HG03025 (cell line): ENCODE measurements at regions not wholly inside any gene's neighbourhood (a gene's known extent, or its start where the extent isn't known, plus 50 kb on each side); places are given as distances from the start of the nearest gene placed in this dataset.

Experiments used
- ATAC-seq: cut with Tn5 transposase; IDR thresholded peaks from one replicate; pipeline ENCODE4 v1.9.1; 2021; ENCODE audit warnings: mild to moderate bottlenecking, moderate library complexity; ENCODE audit not compliant: unreplicated experiment, low FRiP score

DNA sequence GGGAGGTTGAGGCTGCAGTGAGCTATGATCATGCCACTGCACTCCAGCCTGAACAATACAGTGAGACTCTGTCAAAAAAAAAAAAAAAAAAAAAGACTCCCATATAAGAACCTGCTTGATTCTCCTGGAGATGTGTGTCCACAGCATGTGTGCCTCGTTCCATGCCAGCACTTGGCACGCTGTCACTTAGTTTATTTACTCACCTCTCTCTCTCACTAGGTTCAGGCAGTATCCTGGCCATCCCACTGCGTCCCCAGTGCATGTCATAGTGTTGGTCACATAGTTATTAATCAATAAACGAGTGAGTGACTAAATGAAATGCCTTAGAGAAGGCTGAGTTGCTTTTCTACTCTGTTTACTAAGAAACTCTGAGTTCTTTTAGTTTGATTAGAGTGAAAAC, 79.1 kb upstream of the GPR12 start:
- ATAC-seq, result no peak

DNA sequence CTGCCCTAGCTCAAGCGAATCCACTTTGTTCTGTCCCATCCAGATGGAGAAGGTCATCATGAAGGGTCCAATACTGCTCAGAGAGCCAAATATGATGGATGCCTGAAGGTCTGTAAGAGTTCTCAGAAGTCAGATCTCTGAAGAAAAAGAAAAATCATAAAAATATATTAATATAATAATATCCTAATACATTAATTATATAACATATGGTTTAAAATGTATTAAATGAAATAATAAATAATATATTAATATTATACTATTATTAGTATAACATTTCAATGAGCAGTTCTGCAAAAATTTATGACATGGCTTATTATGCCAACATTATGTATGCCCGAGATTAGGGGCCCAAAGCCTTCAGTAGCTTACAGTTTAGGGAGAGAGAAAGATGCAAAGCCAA, 78.2 kb upstream of the GPR12 start:
- ATAC-seq, result no peak

- ATAC-seq, result no peak
These were observed 77.4 kb upstream of the GPR12 start for GRCh38 chr13:26837997-26838396.

GRCh38 chr13:26837102-26837501, 76.5 kb upstream of the GPR12 start:
- ATAC-seq, result no peak

- no peak for ATAC-seq
These were observed 76.0 kb upstream of the GPR12 start for GRCh38 chr13:26836626-26837025.

DNA sequence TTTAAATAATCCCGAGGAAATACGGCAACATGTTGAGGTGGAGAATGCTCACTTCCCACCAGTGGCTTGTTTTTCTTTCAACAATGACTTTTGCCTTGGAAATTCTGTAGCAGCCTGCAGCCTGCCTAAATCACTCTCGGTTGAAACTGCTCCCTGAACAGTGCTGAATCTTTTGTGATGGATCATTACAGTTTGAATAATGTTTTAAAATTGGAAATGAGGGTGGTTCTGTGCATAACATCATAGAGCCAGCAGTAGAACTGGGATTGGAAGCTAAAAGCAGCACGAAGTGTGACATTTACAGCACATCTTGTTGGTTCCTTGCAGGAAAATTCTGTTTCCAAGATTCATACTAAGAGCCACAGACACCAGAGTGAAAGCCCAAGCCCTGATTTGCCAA, 74.1 kb upstream of the GPR12 start:
- ATAC-seq, result no peak

- ATAC-seq, result no peak
These were observed 70.8 kb upstream of the GPR12 start for GRCh38 chr13:26831336-26831908.

GRCh38 chr13:26829716-26830115, 69.1 kb upstream of the GPR12 start:
- no peak for ATAC-seq

DNA sequence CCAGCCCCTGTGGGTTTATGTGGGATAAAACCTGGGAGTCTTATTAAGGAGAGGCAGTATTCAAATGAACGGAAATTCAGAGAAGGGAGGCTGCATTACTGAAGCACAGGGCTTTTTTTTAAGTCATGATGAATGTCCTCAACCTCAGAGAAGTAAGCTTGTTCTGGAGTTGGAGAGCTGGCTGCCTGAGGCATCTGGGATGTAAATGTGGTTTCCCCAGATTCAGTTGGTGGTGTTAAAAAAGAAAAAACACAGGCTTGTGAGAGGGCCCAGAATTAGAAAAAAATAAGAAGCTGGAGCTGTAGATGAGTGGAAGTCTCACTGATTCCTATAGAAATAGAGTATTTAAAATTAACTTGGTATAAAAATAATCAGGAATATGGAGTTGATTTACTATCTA, 64.0 kb upstream of the GPR12 start:
- ATAC-seq, result no peak

- ATAC-seq, result no peak
These were observed 61.6 kb upstream of the GPR12 start for GRCh38 chr13:26822146-26822545.

DNA sequence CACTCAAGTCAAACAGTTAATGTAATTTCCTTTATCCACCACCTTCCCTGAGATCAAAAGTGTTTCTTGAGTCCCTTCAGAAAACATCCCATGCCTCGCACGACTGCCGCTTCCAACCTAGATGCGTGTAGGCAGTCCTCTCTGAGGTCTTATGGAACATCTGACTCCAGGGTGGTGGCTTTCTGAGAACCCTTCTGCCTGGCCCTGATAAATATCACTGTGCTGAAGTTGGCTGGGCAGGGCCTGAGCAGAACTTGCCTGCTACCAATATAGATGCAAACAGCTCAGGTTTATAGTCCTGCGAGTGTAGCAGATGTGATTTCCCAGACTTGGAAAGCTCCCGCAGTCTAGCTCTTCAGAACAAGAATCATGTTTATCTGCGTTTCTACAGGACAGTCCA, 61.1 kb upstream of the GPR12 start:
- no peak for ATAC-seq

DNA sequence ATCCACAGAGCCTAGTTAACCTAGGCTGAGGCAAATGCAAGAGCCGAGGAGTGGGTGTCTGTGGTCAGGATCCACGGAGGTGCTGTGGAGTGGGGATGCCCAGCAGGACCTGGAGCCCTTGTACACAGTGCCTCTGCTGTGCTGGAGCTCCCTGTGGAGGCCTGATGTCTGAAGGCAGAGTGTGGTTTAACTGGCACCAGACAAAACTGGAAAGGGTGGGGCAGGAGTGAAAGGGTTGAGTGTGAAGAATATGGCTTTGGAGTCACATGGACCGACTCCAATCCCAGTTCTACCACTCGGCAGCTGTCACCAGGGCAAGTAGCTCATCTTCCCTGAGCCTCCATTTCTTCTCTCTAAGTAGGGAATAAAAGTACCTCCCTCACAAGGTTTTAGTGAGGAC, 60.3 kb upstream of the GPR12 start:
- no peak for ATAC-seq

DNA sequence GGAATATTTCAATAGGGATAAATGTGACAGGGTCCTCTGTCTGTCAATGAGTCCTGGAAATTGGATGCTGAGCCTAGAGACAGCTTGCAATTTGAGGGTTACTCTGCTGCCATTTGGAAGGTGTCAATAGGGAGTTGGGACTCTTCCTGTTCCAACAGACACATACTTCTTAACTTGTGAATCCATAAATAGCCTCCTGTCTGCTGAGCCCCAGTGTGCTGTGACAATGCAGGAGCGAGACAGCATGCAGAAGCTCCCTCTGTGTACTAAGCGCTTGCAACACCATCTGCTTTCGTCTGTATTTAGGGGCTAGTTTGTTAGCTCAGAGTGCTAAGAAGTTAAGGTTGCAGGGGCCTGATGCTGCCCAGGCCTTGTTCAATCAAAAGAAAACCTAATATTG, 58.5 kb upstream of the GPR12 start:
- no peak for ATAC-seq

- no peak for ATAC-seq
These were observed 56.3 kb upstream of the GPR12 start for GRCh38 chr13:26816881-26817280.

GRCh38 chr13:26813980-26814348, 53.4 kb upstream of the GPR12 start:
- no peak for ATAC-seq

DNA sequence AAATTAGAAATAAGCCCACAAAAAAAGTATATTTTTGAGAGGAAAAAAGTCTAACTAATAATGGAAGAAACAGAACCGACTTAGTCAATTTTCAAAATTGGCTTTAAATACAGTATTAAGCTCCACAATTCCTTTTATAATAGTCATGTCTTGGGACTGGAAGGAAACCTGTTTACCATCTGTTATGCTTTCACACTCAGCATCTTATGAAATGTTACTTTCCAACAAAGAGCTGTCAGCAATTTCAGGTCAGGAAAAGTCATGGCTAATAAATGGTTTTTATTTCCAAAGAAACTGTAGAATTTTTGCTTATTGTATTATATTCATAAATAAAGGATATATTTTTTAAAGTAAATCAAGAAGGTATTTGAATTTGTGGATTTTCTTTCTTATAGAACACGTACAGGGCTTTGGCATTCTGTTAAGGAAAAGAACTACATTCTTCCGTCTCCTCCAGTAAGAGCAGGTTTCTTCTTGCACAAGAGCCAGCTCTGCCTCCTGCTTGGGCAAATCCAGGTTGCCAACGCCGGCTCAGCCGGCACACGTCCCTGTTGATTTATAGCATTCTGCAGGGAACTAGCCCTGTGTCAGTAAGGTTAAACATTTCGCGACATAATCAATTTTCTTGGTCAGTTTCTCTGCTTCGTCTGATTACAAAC, 52.9 kb upstream of the GPR12 start:
- no peak for ATAC-seq

GRCh38 chr13:26811581-26811980, 51.0 kb upstream of the GPR12 start:
- ATAC-seq, result no peak
